SK-N-MC (cell line): ENCODE measurements at regions not wholly inside any gene's neighbourhood (a gene's known extent, or its start where the extent isn't known, plus 50 kb on each side); places are given as distances from the start of the nearest gene placed in this dataset.

Source experiments
- DNase-seq: peaks from one replicate; pipeline ENCODE4 v3.0.0-alpha.2; 2011; ENCODE audit warnings: low read depth, low spot score
- H3K27ac ChIP-seq: fragments of 200-600 bp; sonication (generic); 2 replicates; pipeline ENCODE4 v1.5.1; 2016; ENCODE audit warnings: mixed run types
- H3K36me3 ChIP-seq: fragments of 200-600 bp; sonication (generic); 2 replicates; pipeline ENCODE4 v1.6.1; 2017; ENCODE audit warnings: antibody characterized with exemption, low read length, mixed read lengths; ENCODE audit not compliant: insufficient read depth
- H3K4me3 ChIP-seq: fragments of 200-600 bp; sonication (generic); 2 replicates; pipeline ENCODE4 v1.5.1; 2016
- H3K9ac ChIP-seq: fragments of 200-600 bp; sonication (generic); 2 replicates; pipeline ENCODE4 v1.8.0; 2017; ENCODE audit warnings: mixed run types, mixed read lengths; ENCODE audit not compliant: insufficient read length
- H3K9me3 ChIP-seq: fragments of 200-600 bp; sonication (generic); 2 replicates; pipeline ENCODE4 v1.6.1; 2017; ENCODE audit warnings: low read depth, mild to moderate bottlenecking, antibody characterized with exemption, low read length, moderate library complexity, mixed read lengths
- EZH2 ChIP-seq: fragments of 200-600 bp; sonication (generic); IDR thresholded peaks from one replicate; pipeline ENCODE4 v1.6.1; 2017; ENCODE audit warnings: antibody characterized with exemption
- FOXP2 ChIP-seq: optimal IDR thresholded peaks from 2 replicates; pipeline ENCODE3; 2011; ENCODE audit warnings: mild to moderate bottlenecking, moderate library complexity; ENCODE audit not compliant: insufficient read depth; ENCODE audit errors: extremely low read length, control extremely low read depth
- POLR2AphosphoS5 ChIP-seq: IDR thresholded peaks from 2 replicates; pipeline ENCODE4 v1.6.1; 2012; ENCODE audit warnings: mild to moderate bottlenecking, low read depth, low read length, borderline replicate concordance

DNA sequence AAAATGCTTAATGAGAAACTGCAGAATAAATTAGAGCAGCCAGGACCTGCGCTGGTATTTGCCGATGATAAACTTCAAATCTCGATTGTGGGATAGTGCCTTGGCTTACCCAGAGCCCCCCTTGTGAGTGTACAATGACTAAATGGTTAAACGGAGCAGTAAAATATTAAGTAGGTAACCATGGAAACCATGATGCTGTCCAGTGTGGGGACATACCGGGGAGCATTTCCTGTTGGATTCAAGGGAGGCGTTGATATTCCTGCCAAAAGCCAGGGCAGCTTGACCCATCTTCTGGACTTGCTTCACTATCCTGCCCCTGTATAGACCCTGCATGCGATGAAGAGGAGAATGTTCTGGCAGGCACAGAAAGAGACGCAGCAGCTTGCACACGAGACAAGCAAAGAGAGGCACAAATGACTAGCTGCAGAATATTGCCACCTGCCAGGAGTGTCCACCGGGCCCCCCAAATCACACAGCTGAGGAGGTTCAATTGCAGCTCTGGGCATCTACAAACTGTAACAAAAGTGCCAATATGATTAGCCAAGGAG lies 255.3 kb upstream of the TSHZ3 start:
- no peak overlapping the region for H3K27ac ChIP-seq
- no peaks in the 10 kb centered on the region for H3K9me3 ChIP-seq
- no peak overlapping the region for H3K9ac ChIP-seq
- no peaks in the 10 kb centered on the region for H3K36me3 ChIP-seq
- no peak overlapping the region for H3K4me3 ChIP-seq
- DNase-seq = no peak
- TF ChIP-seq FOXP2 = no peak
- TF ChIP-seq EZH2 = no peak
- TF ChIP-seq POLR2AphosphoS5 = no peak

DNA sequence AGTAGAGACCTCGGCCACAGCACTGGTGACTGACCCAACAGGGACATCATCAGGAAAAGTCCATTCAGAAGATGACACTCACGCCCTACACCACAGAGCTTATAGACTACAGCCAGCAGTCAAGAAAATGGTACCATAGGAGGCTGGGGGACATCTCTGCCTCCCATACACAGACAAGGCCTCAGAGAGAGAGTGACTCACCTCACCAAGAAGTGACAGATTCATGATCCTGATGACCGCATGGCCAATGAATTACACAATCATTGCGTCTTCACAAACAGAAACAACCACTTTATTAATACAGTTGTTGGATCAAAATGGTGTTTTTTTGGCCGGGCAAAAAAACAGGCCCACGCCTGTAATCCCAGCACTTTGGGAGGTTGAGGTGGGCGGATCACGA lies 260.8 kb upstream of the TSHZ3 start:
- DNase-seq = no peak
- Histone ChIP-seq H3K9me3 (no peaks in the 10 kb centered on the region), H3K27ac (no peak overlapping the region), H3K9ac (no peak overlapping the region), H3K36me3 (no peaks in the 10 kb centered on the region), H3K4me3 (no peak overlapping the region)
- TF ChIP-seq POLR2AphosphoS5 (no peak), EZH2 (no peak), FOXP2 (no peak)

DNA sequence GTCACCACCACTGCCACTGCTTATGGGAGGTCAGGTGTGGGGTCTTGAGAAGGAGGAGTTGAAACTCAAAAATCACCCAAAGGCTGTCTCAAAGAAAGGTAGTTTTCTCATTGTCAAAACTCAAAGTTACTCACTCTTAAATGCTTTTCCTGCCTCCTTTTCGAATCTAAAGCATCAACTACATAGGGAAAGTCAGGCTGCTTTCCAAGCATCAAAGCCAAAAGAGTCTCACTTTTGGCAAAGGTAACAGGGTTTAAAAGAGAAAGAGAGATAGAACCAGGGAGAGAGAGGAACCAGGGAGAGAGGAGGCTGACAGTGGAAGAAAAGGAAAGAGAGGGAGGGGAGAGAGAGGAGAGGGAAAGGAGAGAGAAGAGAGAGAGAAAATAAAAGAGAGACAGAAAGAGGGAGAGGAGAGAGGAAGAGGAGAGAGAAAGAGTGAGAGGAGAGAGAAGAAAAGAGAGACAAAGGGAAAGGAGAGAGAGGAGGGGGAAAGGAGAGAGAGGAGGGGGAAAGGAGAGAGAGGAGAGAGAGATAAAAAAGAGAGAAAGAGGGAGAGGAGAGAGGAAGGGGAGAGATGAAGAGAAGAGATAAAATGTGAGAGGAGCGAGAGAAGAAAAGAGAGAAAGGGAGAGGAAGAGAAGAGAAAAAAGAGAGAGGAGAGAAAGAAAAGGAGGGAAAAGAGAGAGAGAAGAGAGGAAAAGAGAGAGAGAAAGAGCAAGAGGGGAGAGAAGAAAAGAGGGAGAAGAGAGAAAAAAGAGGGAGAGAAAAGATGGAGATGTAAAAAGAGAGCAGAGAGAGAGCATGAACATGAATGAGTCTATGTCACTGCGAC lies 262.0 kb upstream of the TSHZ3 start:
- TF ChIP-seq EZH2 = no peak
- no peak for TF ChIP-seq POLR2AphosphoS5
- no peak for TF ChIP-seq FOXP2

DNA sequence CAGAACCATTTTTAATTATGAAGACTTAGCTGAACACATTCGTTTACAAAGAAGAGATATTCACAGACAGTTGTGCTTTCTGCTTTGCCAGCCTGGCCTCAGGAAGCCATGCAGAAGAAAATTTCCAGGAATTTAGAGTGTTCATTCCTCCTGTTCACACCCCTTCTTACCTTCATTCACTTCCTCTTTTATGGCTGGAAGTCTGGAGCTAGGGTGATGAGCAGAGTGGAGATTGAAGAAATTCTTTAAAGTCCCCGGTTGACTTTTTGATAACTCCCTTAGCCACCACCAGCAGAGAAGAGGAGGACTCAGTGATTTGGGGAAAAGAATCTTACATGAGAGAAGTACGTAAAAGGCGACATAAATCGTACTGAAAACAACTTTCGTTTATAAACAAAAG lies 263.6 kb upstream of the TSHZ3 start:
- no peaks in the 10 kb centered on the region for H3K9me3 ChIP-seq
- H3K36me3 ChIP-seq = no peaks in the 10 kb centered on the region
- H3K4me3 ChIP-seq = no peak overlapping the region
- no peak overlapping the region for H3K27ac ChIP-seq
- no peak overlapping the region for H3K9ac ChIP-seq
- DNase-seq = no peak
- TF ChIP-seq EZH2 (no peak), POLR2AphosphoS5 (no peak), FOXP2 (no peak)

More for the DNA sequence above, 262.0 kb upstream of the TSHZ3 start:
- no peak overlapping the region for H3K27ac ChIP-seq
- H3K9ac ChIP-seq = no peak overlapping the region
- no peaks in the 10 kb centered on the region for H3K36me3 ChIP-seq
- H3K4me3 ChIP-seq = no peak overlapping the region
- H3K9me3 ChIP-seq = no peaks in the 10 kb centered on the region
- no peak for DNase-seq

DNA sequence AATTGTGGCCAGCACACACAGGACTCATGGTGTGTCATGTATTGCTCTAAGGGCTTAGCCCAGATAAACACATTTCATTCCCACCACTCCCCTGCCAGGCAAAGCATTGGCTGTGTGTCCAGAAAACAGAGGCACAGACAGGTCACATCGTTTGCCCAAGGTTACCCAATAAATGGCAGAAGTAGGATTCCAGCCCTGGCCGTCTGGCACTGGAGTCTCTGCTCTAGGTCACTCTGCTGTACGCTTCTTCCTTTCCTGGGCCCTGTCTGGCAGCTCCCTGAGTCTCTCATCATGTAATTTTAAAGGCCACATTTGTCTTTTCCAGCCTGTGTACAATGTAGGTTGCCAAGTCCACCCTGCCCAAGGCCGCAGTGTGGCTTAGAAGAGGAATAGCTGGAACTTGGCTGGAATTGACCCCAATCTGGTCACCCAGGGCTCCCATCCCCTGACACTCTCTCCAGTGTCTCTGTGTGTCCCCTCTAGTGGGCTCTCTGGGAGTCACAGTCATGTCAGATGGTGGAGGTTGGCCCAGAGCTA lies 264.5 kb upstream of the TSHZ3 start:
- Histone ChIP-seq H3K4me3 (no peak overlapping the region), H3K36me3 (no peaks in the 10 kb centered on the region), H3K9me3 (no peaks in the 10 kb centered on the region), H3K27ac (no peak overlapping the region), H3K9ac (no peak overlapping the region)
- TF ChIP-seq EZH2 (no peak), POLR2AphosphoS5 (no peak), FOXP2 (no peak)
- DNase-seq = no peak

DNA sequence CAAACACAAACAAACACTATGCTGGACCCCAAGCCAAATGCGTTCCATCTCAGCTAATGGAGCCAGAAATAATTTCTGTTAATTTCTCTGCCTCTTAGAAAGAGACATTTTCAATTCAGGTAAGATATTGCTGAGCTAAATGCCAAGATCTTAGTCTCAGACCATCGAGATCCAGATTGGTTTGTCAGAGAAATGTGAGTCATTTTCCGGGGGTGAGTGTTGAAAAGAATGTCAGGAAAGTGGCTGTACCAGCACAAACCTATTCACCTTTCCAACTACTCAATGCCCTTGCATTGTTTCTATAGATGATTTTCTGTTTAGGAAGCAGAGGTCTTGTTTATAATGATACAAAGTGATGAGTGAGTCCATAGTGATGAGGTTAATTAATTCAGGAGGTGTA lies 266.8 kb upstream of the TSHZ3 start:
- no peak for TF ChIP-seq EZH2
- TF ChIP-seq POLR2AphosphoS5 = no peak
- no peak for TF ChIP-seq FOXP2
- DNase-seq = no peak
- H3K9me3 ChIP-seq = no peaks in the 10 kb centered on the region

DNA sequence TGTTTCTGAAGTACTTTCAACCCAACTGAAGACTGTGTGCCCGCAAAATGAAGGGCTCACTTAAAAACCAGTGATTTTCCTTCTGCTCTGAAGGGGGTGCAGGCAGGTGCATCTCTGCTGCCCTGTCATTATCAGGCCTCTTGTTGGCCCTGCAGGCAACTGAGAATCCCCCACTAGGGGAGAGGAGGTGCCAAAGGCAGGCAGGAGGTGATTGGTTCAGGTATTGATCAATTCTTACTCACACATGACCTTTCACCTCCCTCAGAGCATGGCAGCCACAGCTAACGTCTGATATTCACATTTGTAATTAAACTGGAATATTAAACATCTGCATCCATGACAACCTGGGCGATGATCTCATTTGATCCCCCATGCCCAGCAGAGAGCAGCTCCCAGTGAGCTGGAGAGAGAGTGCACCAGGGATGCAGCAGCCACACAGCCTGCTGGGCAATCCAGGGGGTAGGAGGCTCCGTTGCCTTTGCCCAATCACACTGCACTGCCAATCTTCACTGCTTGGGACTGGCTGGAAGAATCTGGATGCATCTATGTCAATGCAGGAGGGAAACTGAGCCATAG lies 267.9 kb upstream of the TSHZ3 start:
- Histone ChIP-seq H3K4me3 (no peak overlapping the region), H3K36me3 (no peaks in the 10 kb centered on the region), H3K27ac (no peak overlapping the region), H3K9ac (no peak overlapping the region), H3K9me3 (no peaks in the 10 kb centered on the region)
- TF ChIP-seq FOXP2 (no peak), POLR2AphosphoS5 (no peak), EZH2 (no peak)
- no peak for DNase-seq

More for the DNA sequence above, 266.8 kb upstream of the TSHZ3 start:
- H3K36me3 ChIP-seq = no peaks in the 10 kb centered on the region
- H3K27ac ChIP-seq = no peak overlapping the region
- H3K9ac ChIP-seq = no peak overlapping the region
- H3K4me3 ChIP-seq = no peak overlapping the region

DNA sequence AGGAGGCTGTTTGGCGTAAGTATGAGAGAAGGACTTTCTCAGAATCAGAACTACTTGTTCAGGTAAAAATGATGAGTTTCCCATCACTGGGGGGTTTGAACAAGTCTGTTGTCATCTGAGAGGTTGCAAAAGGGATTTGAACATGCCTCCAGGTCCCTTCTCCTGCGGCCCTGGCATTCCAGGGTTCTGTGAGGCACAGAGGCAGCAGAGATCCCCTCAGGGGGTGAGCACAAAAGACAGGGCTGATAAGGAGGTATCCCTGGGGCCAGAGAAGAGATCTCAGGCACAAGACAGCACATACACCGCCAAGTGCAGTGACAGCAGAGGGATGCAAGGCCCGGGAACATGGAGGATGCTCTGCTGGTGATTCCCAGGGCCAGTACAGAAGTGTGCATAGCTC lies 275.8 kb upstream of the TSHZ3 start:
- Histone ChIP-seq H3K27ac (no peak overlapping the region), H3K36me3 (no peaks in the 10 kb centered on the region), H3K9ac (no peak overlapping the region), H3K4me3 (no peak overlapping the region), H3K9me3 (no peaks in the 10 kb centered on the region)
- DNase-seq = no peak
- TF ChIP-seq POLR2AphosphoS5 (no peak), EZH2 (no peak), FOXP2 (no peak)

DNA sequence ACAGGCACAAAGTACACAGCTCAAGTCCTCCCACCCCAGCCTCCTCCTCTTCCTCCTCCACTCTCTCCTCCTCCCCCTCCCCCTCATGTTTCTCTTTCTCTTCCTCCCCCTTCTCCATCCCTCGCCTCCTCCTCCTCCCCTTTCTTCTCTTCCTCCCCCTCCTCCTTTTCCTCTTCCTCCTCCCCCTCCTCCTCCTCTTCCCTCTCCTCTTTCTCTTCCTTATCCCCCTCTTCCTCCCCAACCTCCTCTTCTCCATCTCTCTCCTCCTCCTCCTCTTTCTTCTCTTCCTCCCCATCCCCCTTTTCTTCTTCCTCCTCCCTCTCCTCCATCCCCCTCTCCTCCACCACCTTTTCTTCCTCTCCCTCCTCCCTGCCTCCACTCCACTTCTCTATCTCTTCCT lies 276.3 kb upstream of the TSHZ3 start:
- no peak for TF ChIP-seq POLR2AphosphoS5
- TF ChIP-seq EZH2 = no peak

More for the DNA sequence above, 276.3 kb upstream of the TSHZ3 start:
- no peak overlapping the region for H3K9ac ChIP-seq
- no peak for DNase-seq
- no peak overlapping the region for H3K4me3 ChIP-seq
- H3K9me3 ChIP-seq = no peaks in the 10 kb centered on the region
- H3K27ac ChIP-seq = no peak overlapping the region
- H3K36me3 ChIP-seq = no peaks in the 10 kb centered on the region
